H1 (cell line): ENCODE measurements at regions not wholly inside any gene's neighbourhood (a gene's known extent, or its start where the extent isn't known, plus 50 kb on each side); places are given as distances from the start of the nearest gene placed in this dataset.

ENCODE experiments used
- ASH2L ChIP-seq: fragments of 200-600, 300-600 bp; sonication (generic); IDR thresholded peaks from one replicate; pipeline ENCODE4 v1.7.1; 2017; ENCODE audit warnings: low read length
- CBX5 ChIP-seq: fragments of 300-800, 300-1000 bp; sonication (generic); IDR thresholded peaks from 2 replicates; pipeline ENCODE4 v1.7.1; 2016; ENCODE audit warnings: antibody characterized with exemption, low read length, low read depth
- EP300 ChIP-seq, 2 experiments: IDR thresholded peaks; 1 replicate in 1 of 2; 2 replicates in 1 of 2; pipeline ENCODE4 v1.6.1; 2011 to 2012; ENCODE audit warnings: low read depth in 2 of 2, low read length in 2 of 2, mild to moderate bottlenecking in 2 of 2, borderline replicate concordance in 1 of 2, inconsistent platforms in 1 of 2, moderate library complexity in 1 of 2
- GABPA ChIP-seq: IDR thresholded peaks from 2 replicates; pipeline ENCODE4 v1.6.1; 2011; ENCODE audit warnings: mild to moderate bottlenecking, low read length, moderate library complexity, borderline replicate concordance; ENCODE audit not compliant: insufficient read depth
- JUN ChIP-seq: IDR thresholded peaks from 2 replicates; pipeline ENCODE4 v1.6.1; 2011; ENCODE audit warnings: low read depth, mild to moderate bottlenecking, improper control_type of control experiment, low read length
- JUND ChIP-seq: IDR thresholded peaks from 2 replicates; pipeline ENCODE4 v1.6.1; 2011; ENCODE audit warnings: mild to moderate bottlenecking, improper control_type of control experiment, low read length
- KDM1A ChIP-seq: fragments of 200-600, 300-600 bp; sonication (generic); IDR thresholded peaks from 2 replicates; pipeline ENCODE4 v1.7.1; 2016; ENCODE audit warnings: mild to moderate bottlenecking, low read length, borderline replicate concordance
- NANOG ChIP-seq: IDR thresholded peaks from 2 replicates; pipeline ENCODE4 v1.6.1; 2011; ENCODE audit warnings: low read length, low read depth, mild to moderate bottlenecking, inconsistent platforms; ENCODE audit not compliant: insufficient read depth, poor library complexity, severe bottlenecking
- RBBP5 ChIP-seq: IDR thresholded peaks from 2 replicates; pipeline ENCODE4 v1.7.1; 2012; ENCODE audit warnings: low read depth, mild to moderate bottlenecking, inconsistent platforms, low read length, moderate library complexity, borderline replicate concordance
- SIN3A ChIP-seq, 2 experiments: IDR thresholded peaks in 1 of 2; conservative IDR thresholded peaks in 1 of 2; 2 replicates each; pipeline ENCODE4 v1.6.1; 2011 to 2012; ENCODE audit warnings: low read length in 2 of 2, improper control_type of control experiment in 1 of 2, low read depth in 1 of 2, mild to moderate bottlenecking in 1 of 2
- SP1 ChIP-seq: IDR thresholded peaks from 2 replicates; pipeline ENCODE4 v1.6.1; 2011; ENCODE audit warnings: low read depth, low read length
- TF ChIP-seq, protein P1 (sequence below): fragments of 300-600 bp; sonication (generic); IDR thresholded peaks from 2 replicates; pipeline ENCODE4 v1.7.1; 2012; ENCODE audit warnings: low read length, moderate library complexity, mild to moderate bottlenecking, inconsistent platforms; ENCODE audit not compliant: insufficient replicate concordance

DNA sequence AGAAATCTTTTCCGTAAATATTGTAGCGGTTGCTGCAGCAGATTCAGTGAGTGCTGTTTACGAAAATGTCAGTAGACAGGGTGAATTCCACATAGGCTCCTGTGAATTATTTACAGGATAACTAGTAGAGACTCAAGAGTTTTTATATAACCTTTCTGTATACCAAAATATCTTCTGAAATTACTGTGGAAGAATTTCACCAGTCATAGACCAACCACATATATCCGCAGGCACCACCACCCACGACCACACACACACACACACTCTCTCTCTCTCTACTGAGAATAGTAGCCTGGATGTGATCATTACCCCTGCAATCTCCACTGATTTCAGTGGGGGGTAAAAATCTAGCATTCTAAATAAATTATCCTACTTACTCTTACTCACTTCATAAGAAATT lies 341.8 kb downstream of the RBM43 start (continued):
- TF ChIP-seq, protein P1, sequence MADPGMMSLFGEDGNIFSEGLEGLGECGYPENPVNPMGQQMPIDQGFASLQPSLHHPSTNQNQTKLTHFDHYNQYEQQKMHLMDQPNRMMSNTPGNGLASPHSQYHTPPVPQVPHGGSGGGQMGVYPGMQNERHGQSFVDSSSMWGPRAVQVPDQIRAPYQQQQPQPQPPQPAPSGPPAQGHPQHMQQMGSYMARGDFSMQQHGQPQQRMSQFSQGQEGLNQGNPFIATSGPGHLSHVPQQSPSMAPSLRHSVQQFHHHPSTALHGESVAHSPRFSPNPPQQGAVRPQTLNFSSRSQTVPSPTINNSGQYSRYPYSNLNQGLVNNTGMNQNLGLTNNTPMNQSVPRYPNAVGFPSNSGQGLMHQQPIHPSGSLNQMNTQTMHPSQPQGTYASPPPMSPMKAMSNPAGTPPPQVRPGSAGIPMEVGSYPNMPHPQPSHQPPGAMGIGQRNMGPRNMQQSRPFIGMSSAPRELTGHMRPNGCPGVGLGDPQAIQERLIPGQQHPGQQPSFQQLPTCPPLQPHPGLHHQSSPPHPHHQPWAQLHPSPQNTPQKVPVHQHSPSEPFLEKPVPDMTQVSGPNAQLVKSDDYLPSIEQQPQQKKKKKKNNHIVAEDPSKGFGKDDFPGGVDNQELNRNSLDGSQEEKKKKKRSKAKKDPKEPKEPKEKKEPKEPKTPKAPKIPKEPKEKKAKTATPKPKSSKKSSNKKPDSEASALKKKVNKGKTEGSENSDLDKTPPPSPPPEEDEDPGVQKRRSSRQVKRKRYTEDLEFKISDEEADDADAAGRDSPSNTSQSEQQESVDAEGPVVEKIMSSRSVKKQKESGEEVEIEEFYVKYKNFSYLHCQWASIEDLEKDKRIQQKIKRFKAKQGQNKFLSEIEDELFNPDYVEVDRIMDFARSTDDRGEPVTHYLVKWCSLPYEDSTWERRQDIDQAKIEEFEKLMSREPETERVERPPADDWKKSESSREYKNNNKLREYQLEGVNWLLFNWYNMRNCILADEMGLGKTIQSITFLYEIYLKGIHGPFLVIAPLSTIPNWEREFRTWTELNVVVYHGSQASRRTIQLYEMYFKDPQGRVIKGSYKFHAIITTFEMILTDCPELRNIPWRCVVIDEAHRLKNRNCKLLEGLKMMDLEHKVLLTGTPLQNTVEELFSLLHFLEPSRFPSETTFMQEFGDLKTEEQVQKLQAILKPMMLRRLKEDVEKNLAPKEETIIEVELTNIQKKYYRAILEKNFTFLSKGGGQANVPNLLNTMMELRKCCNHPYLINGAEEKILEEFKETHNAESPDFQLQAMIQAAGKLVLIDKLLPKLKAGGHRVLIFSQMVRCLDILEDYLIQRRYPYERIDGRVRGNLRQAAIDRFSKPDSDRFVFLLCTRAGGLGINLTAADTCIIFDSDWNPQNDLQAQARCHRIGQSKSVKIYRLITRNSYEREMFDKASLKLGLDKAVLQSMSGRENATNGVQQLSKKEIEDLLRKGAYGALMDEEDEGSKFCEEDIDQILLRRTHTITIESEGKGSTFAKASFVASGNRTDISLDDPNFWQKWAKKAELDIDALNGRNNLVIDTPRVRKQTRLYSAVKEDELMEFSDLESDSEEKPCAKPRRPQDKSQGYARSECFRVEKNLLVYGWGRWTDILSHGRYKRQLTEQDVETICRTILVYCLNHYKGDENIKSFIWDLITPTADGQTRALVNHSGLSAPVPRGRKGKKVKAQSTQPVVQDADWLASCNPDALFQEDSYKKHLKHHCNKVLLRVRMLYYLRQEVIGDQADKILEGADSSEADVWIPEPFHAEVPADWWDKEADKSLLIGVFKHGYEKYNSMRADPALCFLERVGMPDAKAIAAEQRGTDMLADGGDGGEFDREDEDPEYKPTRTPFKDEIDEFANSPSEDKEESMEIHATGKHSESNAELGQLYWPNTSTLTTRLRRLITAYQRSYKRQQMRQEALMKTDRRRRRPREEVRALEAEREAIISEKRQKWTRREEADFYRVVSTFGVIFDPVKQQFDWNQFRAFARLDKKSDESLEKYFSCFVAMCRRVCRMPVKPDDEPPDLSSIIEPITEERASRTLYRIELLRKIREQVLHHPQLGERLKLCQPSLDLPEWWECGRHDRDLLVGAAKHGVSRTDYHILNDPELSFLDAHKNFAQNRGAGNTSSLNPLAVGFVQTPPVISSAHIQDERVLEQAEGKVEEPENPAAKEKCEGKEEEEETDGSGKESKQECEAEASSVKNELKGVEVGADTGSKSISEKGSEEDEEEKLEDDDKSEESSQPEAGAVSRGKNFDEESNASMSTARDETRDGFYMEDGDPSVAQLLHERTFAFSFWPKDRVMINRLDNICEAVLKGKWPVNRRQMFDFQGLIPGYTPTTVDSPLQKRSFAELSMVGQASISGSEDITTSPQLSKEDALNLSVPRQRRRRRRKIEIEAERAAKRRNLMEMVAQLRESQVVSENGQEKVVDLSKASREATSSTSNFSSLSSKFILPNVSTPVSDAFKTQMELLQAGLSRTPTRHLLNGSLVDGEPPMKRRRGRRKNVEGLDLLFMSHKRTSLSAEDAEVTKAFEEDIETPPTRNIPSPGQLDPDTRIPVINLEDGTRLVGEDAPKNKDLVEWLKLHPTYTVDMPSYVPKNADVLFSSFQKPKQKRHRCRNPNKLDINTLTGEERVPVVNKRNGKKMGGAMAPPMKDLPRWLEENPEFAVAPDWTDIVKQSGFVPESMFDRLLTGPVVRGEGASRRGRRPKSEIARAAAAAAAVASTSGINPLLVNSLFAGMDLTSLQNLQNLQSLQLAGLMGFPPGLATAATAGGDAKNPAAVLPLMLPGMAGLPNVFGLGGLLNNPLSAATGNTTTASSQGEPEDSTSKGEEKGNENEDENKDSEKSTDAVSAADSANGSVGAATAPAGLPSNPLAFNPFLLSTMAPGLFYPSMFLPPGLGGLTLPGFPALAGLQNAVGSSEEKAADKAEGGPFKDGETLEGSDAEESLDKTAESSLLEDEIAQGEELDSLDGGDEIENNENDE = no peak
- TF ChIP-seq SIN3A (conservative IDR thresholded peaks at IDR 0.05 in 1 of 2, IDR thresholded peaks at IDR 0.05 in 1 of 2; ENCODE audit: low read depth in 1 of 2, low read length in 2 of 2) (no peak), GABPA (no peak), NANOG (no peak), RBBP5 (no peak), SP1 (no peak), JUN (no peak), CBX5 (no peak), EP300 (IDR thresholded peaks at IDR 0.05; ENCODE audit: borderline replicate concordance in 1 of 2, low read depth in 2 of 2, low read length in 2 of 2) (no peak), ASH2L (no peak), JUND (no peak), KDM1A (no peak)
